B cell (primary cell): ENCODE measurements at regions not wholly inside any gene's neighbourhood (a gene's known extent, or its start where the extent isn't known, plus 50 kb on each side); places are given as distances from the start of the nearest gene placed in this dataset.

Experiments used
- EZH2 ChIP-seq: IDR thresholded peaks from 2 replicates; pipeline ENCODE4 v1.6.1; 2012; ENCODE audit warnings: borderline replicate concordance, low read depth, mild to moderate bottlenecking, moderate library complexity, low read length; ENCODE audit not compliant: insufficient read depth, poor library complexity, severe bottlenecking
- TF ChIP-seq, protein P1 (sequence below): fragments of 200-600 bp; IDR thresholded peaks from one replicate; pipeline ENCODE4 v1.8.0; 2022; ENCODE audit warnings: antibody characterized with exemption, mild to moderate bottlenecking

DNA sequence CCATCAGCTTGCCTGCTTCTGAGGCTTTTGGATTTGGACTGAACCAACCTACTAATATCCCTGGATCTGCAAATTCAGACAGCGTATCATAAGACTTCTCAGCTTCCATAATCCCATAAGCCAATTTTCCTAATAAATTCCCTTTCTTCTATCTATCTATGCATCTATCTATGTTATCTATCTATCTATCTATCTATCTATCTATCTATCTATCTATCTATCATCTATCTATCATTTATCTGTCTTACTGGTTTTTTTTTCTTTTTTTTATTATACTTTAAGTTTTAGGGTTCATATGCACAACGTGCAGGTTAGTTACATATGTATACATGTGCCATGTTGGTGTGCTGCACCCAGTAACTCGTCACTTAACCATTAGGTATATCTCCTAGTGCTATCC lies 2045.4 kb upstream of the CDH6 start:
- TF ChIP-seq, protein P1, sequence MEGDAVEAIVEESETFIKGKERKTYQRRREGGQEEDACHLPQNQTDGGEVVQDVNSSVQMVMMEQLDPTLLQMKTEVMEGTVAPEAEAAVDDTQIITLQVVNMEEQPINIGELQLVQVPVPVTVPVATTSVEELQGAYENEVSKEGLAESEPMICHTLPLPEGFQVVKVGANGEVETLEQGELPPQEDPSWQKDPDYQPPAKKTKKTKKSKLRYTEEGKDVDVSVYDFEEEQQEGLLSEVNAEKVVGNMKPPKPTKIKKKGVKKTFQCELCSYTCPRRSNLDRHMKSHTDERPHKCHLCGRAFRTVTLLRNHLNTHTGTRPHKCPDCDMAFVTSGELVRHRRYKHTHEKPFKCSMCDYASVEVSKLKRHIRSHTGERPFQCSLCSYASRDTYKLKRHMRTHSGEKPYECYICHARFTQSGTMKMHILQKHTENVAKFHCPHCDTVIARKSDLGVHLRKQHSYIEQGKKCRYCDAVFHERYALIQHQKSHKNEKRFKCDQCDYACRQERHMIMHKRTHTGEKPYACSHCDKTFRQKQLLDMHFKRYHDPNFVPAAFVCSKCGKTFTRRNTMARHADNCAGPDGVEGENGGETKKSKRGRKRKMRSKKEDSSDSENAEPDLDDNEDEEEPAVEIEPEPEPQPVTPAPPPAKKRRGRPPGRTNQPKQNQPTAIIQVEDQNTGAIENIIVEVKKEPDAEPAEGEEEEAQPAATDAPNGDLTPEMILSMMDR, result no peak
- no peak for TF ChIP-seq EZH2
